HEK293T (cell line): ENCODE measurements at regions not wholly inside any gene's neighbourhood (a gene's known extent, or its start where the extent isn't known, plus 50 kb on each side); places are given as distances from the start of the nearest gene placed in this dataset.

Source experiments
- CTCF ChIA-PET: fragments of 350-600 bp; formaldehyde crosslinking; extraction: SDS; loops from one replicate; lab custom pipeline; 2021; ENCODE audit warnings: antibody characterized with exemption, inconsistent platforms; lab: Yijun Ruan, JAX
- POLR2A ChIA-PET: fragments of 350-600 bp; formaldehyde crosslinking; extraction: SDS; loops from one replicate; lab custom pipeline; 2020; ENCODE audit warnings: antibody characterized with exemption, inconsistent platforms; lab: Yijun Ruan, JAX
- DNase-seq: peaks from one replicate; pipeline ENCODE4 v3.0.0; 2012; ENCODE audit warnings: mixed read lengths; ENCODE audit errors: extremely low spot score
- ARNT ChIP-seq: fragments of 450-650 bp; IDR thresholded peaks from 2 replicates; pipeline ENCODE4 v1.6.1; 2017; ENCODE audit warnings: mild to moderate bottlenecking
- BHLHE40 ChIP-seq: fragments of 450-650 bp; IDR thresholded peaks from 2 replicates; pipeline ENCODE4 v1.6.1; 2016; ENCODE audit warnings: mild to moderate bottlenecking, moderate library complexity, borderline replicate concordance
- CTBP1 ChIP-seq: fragments of 450-650 bp; IDR thresholded peaks from 2 replicates; pipeline ENCODE4 v1.6.1; 2016; ENCODE audit warnings: borderline replicate concordance
- ELF4 ChIP-seq: fragments of 450-650 bp; IDR thresholded peaks from 2 replicates; pipeline ENCODE4 v1.6.1; 2017; ENCODE audit warnings: antibody characterized with exemption
- FOXA1 ChIP-seq: fragments of 450-650 bp; IDR thresholded peaks from 2 replicates; pipeline ENCODE4 v1.6.1; 2016; ENCODE audit warnings: mild to moderate bottlenecking
- FOXK2 ChIP-seq: fragments of 450-650 bp; IDR thresholded peaks from 2 replicates; pipeline ENCODE4 v1.6.1; 2016; ENCODE audit warnings: mild to moderate bottlenecking
- FOXM1 ChIP-seq: fragments of 450-650 bp; IDR thresholded peaks from 2 replicates; pipeline ENCODE4 v1.6.1; 2017; ENCODE audit warnings: mild to moderate bottlenecking, borderline replicate concordance
- HDGF ChIP-seq: fragments of 450-650 bp; IDR thresholded peaks from 2 replicates; pipeline ENCODE4 v1.6.1; 2017; ENCODE audit warnings: antibody characterized with exemption, borderline replicate concordance
- L3MBTL2 ChIP-seq: fragments of 450-650 bp; conservative IDR thresholded peaks from 2 replicates; pipeline ENCODE4 v1.6.1; 2016; ENCODE audit warnings: mild to moderate bottlenecking
- LEF1 ChIP-seq: fragments of 450-650 bp; IDR thresholded peaks from 2 replicates; pipeline ENCODE4 v1.6.1; 2017; ENCODE audit warnings: mild to moderate bottlenecking, borderline replicate concordance
- NFRKB ChIP-seq: fragments of 450-650 bp; IDR thresholded peaks from 2 replicates; pipeline ENCODE4 v1.6.1; 2016; ENCODE audit warnings: mild to moderate bottlenecking, moderate library complexity
- PKNOX1 ChIP-seq: fragments of 450-650 bp; IDR thresholded peaks from 2 replicates; pipeline ENCODE4 v1.6.1; 2016
- SP1 ChIP-seq: fragments of 450-650 bp; IDR thresholded peaks from 2 replicates; pipeline ENCODE4 v1.6.1; 2017
- SUZ12 ChIP-seq: fragments of 450-650 bp; IDR thresholded peaks from 2 replicates; pipeline ENCODE4 v1.6.1; 2016; ENCODE audit warnings: mild to moderate bottlenecking
- TARDBP ChIP-seq: fragments of 450-650 bp; IDR thresholded peaks from 2 replicates; pipeline ENCODE4 v1.6.1; 2016
- ZNF384 ChIP-seq: fragments of 450-650 bp; IDR thresholded peaks from 2 replicates; pipeline ENCODE4 v1.6.1; 2016

- POLR2A ChIA-PET: no interaction called here
Observed at GRCh38 chr21:24023936-24024335, 1583.3 kb downstream of the MRPL39 start.

GRCh38 chr21:24023402-24023801 lies 1583.9 kb downstream of the MRPL39 start:
- ChIA-PET POLR2A (no interaction called here), CTCF (no interaction called here)
- TF ChIP-seq NFRKB (no peak), FOXM1 (no peak), HDGF (no peak), SP1 (no peak), SUZ12 (no peak), ZNF384 (no peak), ARNT (no peak), FOXK2 (no peak), BHLHE40 (no peak), L3MBTL2 (no peak), CTBP1 (no peak), TARDBP (no peak), PKNOX1 (no peak)
- no peak for DNase-seq

More at GRCh38 chr21:24023936-24024335, 1583.3 kb downstream of the MRPL39 start:
- CTCF ChIA-PET: no interaction called here
- TF ChIP-seq SUZ12 (no peak), BHLHE40 (no peak), ELF4 (no peak), LEF1 (no peak), FOXM1 (no peak), CTBP1 (no peak), TARDBP (no peak)
- DNase-seq: no peak

- ChIA-PET CTCF (interaction anchor here (0.8 kb wide), 1 partner anchor 12 kb away, joined by 3 read pairs; no protein-coding TSS in a partner anchor), POLR2A (no interaction called here)
- no peak for TF ChIP-seq HDGF
- no peak for TF ChIP-seq PKNOX1
- no peak for TF ChIP-seq ARNT
- no peak for TF ChIP-seq NFRKB
- TF ChIP-seq FOXA1: no peak
- no peak for TF ChIP-seq LEF1
- TF ChIP-seq TARDBP: no peak
- no peak for TF ChIP-seq SUZ12
- TF ChIP-seq SP1: no peak
- TF ChIP-seq ZNF384: no peak
- TF ChIP-seq L3MBTL2: no peak
- no peak for DNase-seq
Observed at GRCh38 chr21:24014381-24014780, 1592.9 kb downstream of the MRPL39 start.

- ChIA-PET POLR2A (no interaction called here), CTCF (no interaction called here)
- TF ChIP-seq PKNOX1: no peak
- TF ChIP-seq CTBP1: no peak
- no peak for TF ChIP-seq HDGF
- TF ChIP-seq ZNF384: no peak
- no peak for TF ChIP-seq FOXA1
- no peak for TF ChIP-seq FOXM1
- no peak for TF ChIP-seq SP1
- TF ChIP-seq FOXK2: no peak
- TF ChIP-seq ELF4: no peak
- no peak for TF ChIP-seq TARDBP
- no peak for TF ChIP-seq ARNT
- no peak for TF ChIP-seq BHLHE40
- TF ChIP-seq L3MBTL2: no peak
- TF ChIP-seq SUZ12: no peak
- TF ChIP-seq NFRKB: no peak
- no peak for TF ChIP-seq LEF1
Observed at GRCh38 chr21:24011087-24011486, 1596.2 kb downstream of the MRPL39 start.

GRCh38 chr21:24007592-24007991 lies 1599.7 kb downstream of the MRPL39 start:
- no peak for DNase-seq
- no peak for TF ChIP-seq BHLHE40
- no peak for TF ChIP-seq SUZ12
- TF ChIP-seq FOXA1: no peak
- no peak for TF ChIP-seq FOXK2
- TF ChIP-seq HDGF: no peak
- no peak for TF ChIP-seq L3MBTL2
- no peak for TF ChIP-seq LEF1
- no peak for TF ChIP-seq TARDBP
- TF ChIP-seq PKNOX1: no peak
- no peak for TF ChIP-seq CTBP1
- TF ChIP-seq ELF4: no peak
- ChIA-PET CTCF (no interaction called here), POLR2A (no interaction called here)

More at GRCh38 chr21:24011087-24011486, 1596.2 kb downstream of the MRPL39 start:
- DNase-seq: peak; percentile 4

- ChIA-PET CTCF (no interaction called here), POLR2A (no interaction called here)
- no peak for DNase-seq
- TF ChIP-seq FOXM1: no peak
- TF ChIP-seq PKNOX1: no peak
- no peak for TF ChIP-seq SP1
- no peak for TF ChIP-seq NFRKB
- TF ChIP-seq FOXK2: no peak
- TF ChIP-seq L3MBTL2: no peak
- no peak for TF ChIP-seq HDGF
- no peak for TF ChIP-seq ELF4
- TF ChIP-seq BHLHE40: no peak
- no peak for TF ChIP-seq CTBP1
- TF ChIP-seq LEF1: no peak
- no peak for TF ChIP-seq ZNF384
Observed at GRCh38 chr21:23986987-23987386, 1620.3 kb downstream of the MRPL39 start.
